A549 (cell line): ENCODE measurements at regions not wholly inside any gene's neighbourhood (a gene's known extent, or its start where the extent isn't known, plus 50 kb on each side); places are given as distances from the start of the nearest gene placed in this dataset.

Source experiments
- ATAC-seq, 2 experiments: fragments of 200-7000 bp in 1 of 2; fragments of >200 bp in 1 of 2; cut with Nextera tagmentation in 1 of 2; cut with Tn5 transposase in 1 of 2; 3 replicates each; pipeline versions ENCODE4 v1.8.0 to v1.9.1; 2018 to 2020; ENCODE audit warnings: mild to moderate bottlenecking in 1 of 2, moderate library complexity in 1 of 2
- CTCF ChIA-PET: fragments of 300-600 bp; sonication (Branson Sonifier 250); formaldehyde crosslinking; extraction: SDS; loops from one replicate; lab custom pipeline; 2021; ENCODE audit warnings: antibody characterized with exemption, inconsistent platforms; lab: Yijun Ruan, JAX
- POLR2A ChIA-PET: fragments of 350-600 bp; formaldehyde crosslinking; extraction: SDS; loops from one replicate; lab custom pipeline; 2021; ENCODE audit warnings: antibody characterized with exemption, inconsistent platforms; lab: Yijun Ruan, JAX
- DNase-seq, 2 experiments: peaks; one replicate each; pipeline versions ENCODE4 v3.0.0 to v3.0.0-alpha.2; 2011 to 2016; ENCODE audit warnings: low read depth in 1 of 2, low spot score in 1 of 2
- FAIRE-seq: peaks from 2 replicates; lab custom pipeline; 2011; peaks lifted over from hg19 to GRCh38; lab: Jason Lieb, UNC
- H3K27ac ChIP-seq, 2 experiments: fragments of >200 bp; sonication (Bioruptor Twin); formaldehyde crosslinking; 3 replicates each; pipeline ENCODE4 v1.5.1; 2016 to 2017
- H3K4me1 ChIP-seq: fragments of >200 bp; sonication (Bioruptor Twin); formaldehyde crosslinking; 3 replicates; pipeline ENCODE4 v1.6.1; 2016
- H3K4me2 ChIP-seq: fragments of >200 bp; sonication (Bioruptor Twin); formaldehyde crosslinking; 3 replicates; pipeline ENCODE4 v1.6.1; 2016
- H3K4me3 ChIP-seq: fragments of >200 bp; sonication (Bioruptor Twin); formaldehyde crosslinking; 3 replicates; pipeline ENCODE4 v1.5.1; 2016
- H3K9me3 ChIP-seq: fragments of >200 bp; sonication (Bioruptor Twin); formaldehyde crosslinking; 3 replicates; pipeline ENCODE4 v1.6.1; 2016
- ATOH8 ChIP-seq: fragments of 250-450 bp; sonication (Bioruptor Pico); IDR thresholded peaks from 2 replicates; pipeline ENCODE4 v1.5.0; 2020; ENCODE audit warnings: low read depth, mild to moderate bottlenecking, moderate library complexity
- FOXS1 ChIP-seq: fragments of 250-450 bp; sonication (Bioruptor Pico); IDR thresholded peaks from 2 replicates; pipeline ENCODE4 v1.5.0; 2020; ENCODE audit warnings: mild to moderate bottlenecking, moderate library complexity
- PHF8 ChIP-seq: fragments of 200-600 bp; sonication (generic); IDR thresholded peaks from 2 replicates; pipeline ENCODE4 v1.6.1; 2016; ENCODE audit warnings: low read depth, mild to moderate bottlenecking, antibody characterized with exemption, moderate library complexity, borderline replicate concordance
- POLR2AphosphoS2 ChIP-seq: conservative IDR thresholded peaks from 2 replicates; pipeline ENCODE4 v1.6.1; 2012; ENCODE audit warnings: low read length, improper control_type of control experiment, inconsistent platforms
- RARB ChIP-seq: fragments of 250-450 bp; sonication (Bioruptor Pico); IDR thresholded peaks from 2 replicates; pipeline ENCODE4 v1.8.0; 2021; ENCODE audit warnings: mild to moderate bottlenecking, moderate library complexity
- TFCP2L1 ChIP-seq: fragments of 250-450 bp; sonication (Bioruptor Pico); IDR thresholded peaks from 2 replicates; pipeline ENCODE4 v1.5.0; 2021; ENCODE audit warnings: mild to moderate bottlenecking
- ZFP36 ChIP-seq: fragments of 450-650 bp; IDR thresholded peaks from 2 replicates; pipeline ENCODE4 v1.6.1; 2014; ENCODE audit warnings: borderline replicate concordance; ENCODE audit not compliant: partially characterized antibody
- WGBS: methylation state at CpG from one replicate; pipeline ENCODE4 v1.1.6; 2017; ENCODE audit errors: missing lambda C conversion rate; 5-methylcytosine and 5-hydroxymethylcytosine counted together
- TF ChIP-seq, protein P1 (sequence below): IDR thresholded peaks from 2 replicates; pipeline ENCODE4 v1.6.1; 2012; ENCODE audit warnings: low read depth, borderline replicate concordance
- TF ChIP-seq, protein P2 (sequence below): fragments of 200-600 bp; sonication (generic); IDR thresholded peaks from 2 replicates; pipeline ENCODE4 v1.6.1; 2016; ENCODE audit warnings: antibody characterized with exemption, mild to moderate bottlenecking, moderate library complexity

DNA sequence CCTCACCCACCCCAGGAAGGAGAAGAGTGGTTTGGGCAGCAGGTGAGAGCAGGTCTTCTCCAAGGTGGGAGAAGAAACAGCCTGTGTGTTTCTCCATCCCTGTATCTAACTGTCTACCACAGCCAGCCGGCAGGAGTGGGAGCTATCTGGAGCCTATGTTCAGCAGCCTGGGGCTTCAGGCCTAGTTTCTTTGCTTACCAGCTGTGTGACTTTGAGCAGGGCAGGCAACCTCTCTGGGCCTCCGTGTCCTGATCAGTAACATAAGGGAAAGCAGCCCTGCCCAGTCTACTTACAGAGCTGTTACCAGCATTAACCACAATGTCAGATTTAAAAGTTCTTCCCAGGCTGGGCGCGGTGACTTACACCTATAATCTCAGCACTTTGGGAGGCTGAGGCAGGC, 450.7 kb upstream of the ZMIZ1 start (continued):
- no peak for TF ChIP-seq TFCP2L1
- TF ChIP-seq POLR2AphosphoS2: no peak
- TF ChIP-seq, all 56 proteins: peak for 0

DNA sequence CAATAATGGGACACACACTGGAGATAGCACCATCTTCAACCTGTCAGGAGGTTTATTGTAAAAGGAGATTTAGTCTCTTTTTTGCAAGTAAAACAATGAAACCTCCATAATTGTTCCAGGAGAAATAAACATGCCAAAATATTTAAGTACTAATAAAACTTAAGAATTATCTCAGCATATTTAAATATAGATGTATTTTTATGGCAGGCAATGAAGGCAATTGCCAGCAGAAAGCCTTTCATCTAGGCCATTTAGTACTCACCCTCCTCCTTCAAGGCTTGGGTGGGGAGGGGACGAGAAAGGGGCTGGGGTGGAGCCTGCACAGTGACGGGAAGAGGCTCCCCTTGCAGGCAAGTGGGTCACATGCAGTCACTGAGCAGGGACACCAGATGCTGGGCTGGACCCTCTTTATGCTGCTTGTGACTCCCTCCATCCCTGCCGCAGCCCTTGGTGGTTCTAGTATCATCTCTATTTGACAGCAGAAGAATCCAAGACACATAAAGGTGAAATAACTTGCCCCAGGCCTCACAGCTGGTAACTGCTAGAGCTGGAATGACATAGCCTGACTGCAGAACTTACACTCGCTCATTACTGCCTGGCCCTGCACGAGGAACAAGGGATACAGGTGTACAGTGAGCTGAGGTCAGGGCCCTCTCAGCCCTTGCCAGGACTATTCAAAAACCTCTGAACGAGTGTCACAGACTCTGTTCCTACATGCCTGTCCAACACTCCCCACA, 449.5 kb upstream of the ZMIZ1 start:
- Histone ChIP-seq H3K27ac (no peak overlapping the region), H3K4me3 (no peak overlapping the region), H3K4me1 (peaks cover 23% of the 10 kb centered on the region), H3K9me3 (no peaks in the 10 kb centered on the region), H3K4me2 (no peak overlapping the region)
- FAIRE-seq (no peak), DNase-seq (no peak), ATAC-seq (no peak)
- 68% methylated on average over 6 of the region's 6 CpGs for WGBS
- TF ChIP-seq FOXS1 (CRISPR knock-in tag) (no peak), ZFP36 (no peak), ATOH8 (CRISPR knock-in tag) (no peak)
- ChIA-PET CTCF (interaction anchor here (0.9 kb wide), 1 partner anchor 572 kb away, joined by 3 read pairs; no protein-coding TSS in a partner anchor), POLR2A (no interaction called here)

DNA sequence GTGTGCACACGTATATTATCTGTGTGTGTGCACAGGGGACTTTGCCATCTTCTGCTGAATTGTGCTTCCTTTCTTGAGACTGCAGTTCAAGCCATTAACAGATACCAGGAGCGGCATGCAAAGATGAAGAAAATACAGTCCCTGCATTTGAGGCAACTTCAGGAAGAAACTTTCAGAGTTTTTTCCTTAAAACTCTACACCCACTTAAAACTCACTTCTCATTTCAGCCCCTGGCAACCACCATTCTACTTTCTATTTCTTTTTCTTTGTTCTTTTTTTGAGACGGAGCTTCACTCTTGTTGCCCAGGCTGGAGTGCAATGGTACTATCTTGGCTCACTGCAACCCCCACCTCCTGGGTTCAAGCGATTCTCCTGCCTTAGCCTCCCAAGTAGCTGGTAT, 448.9 kb upstream of the ZMIZ1 start:
- DNase-seq: no peak
- 91% methylated on average over 4 of the region's 4 CpGs for WGBS
- Histone ChIP-seq H3K4me1 (peaks cover 29% of the 10 kb centered on the region), H3K27ac (no peak overlapping the region), H3K4me3 (no peak overlapping the region), H3K9me3 (no peaks in the 10 kb centered on the region), H3K4me2 (no peak overlapping the region)
- ChIA-PET CTCF (no interaction called here), POLR2A (no interaction called here)
- no peak for FAIRE-seq
- no peak for ATAC-seq
- TF ChIP-seq PHF8: no peak

GRCh38 chr10:78620985-78621799, 447.6 kb upstream of the ZMIZ1 start:
- H3K27ac ChIP-seq: no peak overlapping the region
- no peak for ATAC-seq
- no peaks in the 10 kb centered on the region for H3K9me3 ChIP-seq
- ChIA-PET POLR2A (no interaction called here), CTCF (no interaction called here)
- 76% methylated on average over 9 of the region's 9 CpGs for WGBS
- TF ChIP-seq, protein P1, sequence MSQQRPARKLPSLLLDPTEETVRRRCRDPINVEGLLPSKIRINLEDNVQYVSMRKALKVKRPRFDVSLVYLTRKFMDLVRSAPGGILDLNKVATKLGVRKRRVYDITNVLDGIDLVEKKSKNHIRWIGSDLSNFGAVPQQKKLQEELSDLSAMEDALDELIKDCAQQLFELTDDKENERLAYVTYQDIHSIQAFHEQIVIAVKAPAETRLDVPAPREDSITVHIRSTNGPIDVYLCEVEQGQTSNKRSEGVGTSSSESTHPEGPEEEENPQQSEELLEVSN: no peak
- no peak for TF ChIP-seq RARB (CRISPR knock-in tag)
- TF ChIP-seq, protein P2, sequence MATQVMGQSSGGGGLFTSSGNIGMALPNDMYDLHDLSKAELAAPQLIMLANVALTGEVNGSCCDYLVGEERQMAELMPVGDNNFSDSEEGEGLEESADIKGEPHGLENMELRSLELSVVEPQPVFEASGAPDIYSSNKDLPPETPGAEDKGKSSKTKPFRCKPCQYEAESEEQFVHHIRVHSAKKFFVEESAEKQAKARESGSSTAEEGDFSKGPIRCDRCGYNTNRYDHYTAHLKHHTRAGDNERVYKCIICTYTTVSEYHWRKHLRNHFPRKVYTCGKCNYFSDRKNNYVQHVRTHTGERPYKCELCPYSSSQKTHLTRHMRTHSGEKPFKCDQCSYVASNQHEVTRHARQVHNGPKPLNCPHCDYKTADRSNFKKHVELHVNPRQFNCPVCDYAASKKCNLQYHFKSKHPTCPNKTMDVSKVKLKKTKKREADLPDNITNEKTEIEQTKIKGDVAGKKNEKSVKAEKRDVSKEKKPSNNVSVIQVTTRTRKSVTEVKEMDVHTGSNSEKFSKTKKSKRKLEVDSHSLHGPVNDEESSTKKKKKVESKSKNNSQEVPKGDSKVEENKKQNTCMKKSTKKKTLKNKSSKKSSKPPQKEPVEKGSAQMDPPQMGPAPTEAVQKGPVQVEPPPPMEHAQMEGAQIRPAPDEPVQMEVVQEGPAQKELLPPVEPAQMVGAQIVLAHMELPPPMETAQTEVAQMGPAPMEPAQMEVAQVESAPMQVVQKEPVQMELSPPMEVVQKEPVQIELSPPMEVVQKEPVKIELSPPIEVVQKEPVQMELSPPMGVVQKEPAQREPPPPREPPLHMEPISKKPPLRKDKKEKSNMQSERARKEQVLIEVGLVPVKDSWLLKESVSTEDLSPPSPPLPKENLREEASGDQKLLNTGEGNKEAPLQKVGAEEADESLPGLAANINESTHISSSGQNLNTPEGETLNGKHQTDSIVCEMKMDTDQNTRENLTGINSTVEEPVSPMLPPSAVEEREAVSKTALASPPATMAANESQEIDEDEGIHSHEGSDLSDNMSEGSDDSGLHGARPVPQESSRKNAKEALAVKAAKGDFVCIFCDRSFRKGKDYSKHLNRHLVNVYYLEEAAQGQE: no peak
- 0 out of 3 replicates have a peak overlapping the region, but pooled peaks have one; percentile 18 for H3K4me2 ChIP-seq
- no peak for DNase-seq
- FAIRE-seq: no peak
- H3K4me3 ChIP-seq: no peak overlapping the region
- peaks cover 30% of the 10 kb centered on the region for H3K4me1 ChIP-seq
